HUES64 (cell line): ENCODE measurements at regions not wholly inside any gene's neighbourhood (a gene's known extent, or its start where the extent isn't known, plus 50 kb on each side); places are given as distances from the start of the nearest gene placed in this dataset.

Source experiments
- H3K27ac ChIP-seq: 2 replicates; pipeline ENCODE4 v1.7.0; 2013; ENCODE audit warnings: low read depth, low read length, inconsistent platforms
- H3K27me3 ChIP-seq: 2 replicates; pipeline ENCODE4 v1.6.1; 2013; ENCODE audit warnings: mild to moderate bottlenecking, low read length; ENCODE audit not compliant: insufficient read depth
- H3K36me3 ChIP-seq: 2 replicates; pipeline ENCODE4 v1.6.1; 2013; ENCODE audit warnings: mild to moderate bottlenecking, low read length; ENCODE audit not compliant: insufficient read depth
- H3K4me1 ChIP-seq: 2 replicates; pipeline ENCODE4 v1.6.1; 2013; ENCODE audit warnings: mild to moderate bottlenecking, low read length, moderate library complexity; ENCODE audit not compliant: insufficient read depth
- H3K4me3 ChIP-seq: 2 replicates; pipeline ENCODE4 v1.5.1; 2013; ENCODE audit warnings: mild to moderate bottlenecking, low read length, moderate library complexity
- H3K9ac ChIP-seq: 2 replicates; pipeline ENCODE4 v1.6.1; 2013; ENCODE audit warnings: mild to moderate bottlenecking, low read depth, low read length
- H3K9me3 ChIP-seq: 2 replicates; pipeline ENCODE4 v1.6.1; 2013; ENCODE audit warnings: low read depth, low read length; ENCODE audit not compliant: insufficient read depth
- WGBS: fragments of 150-250, 120-280 bp; methylation state at CpG from one replicate; pipeline ENCODE4 v1.1.7; 2013; ENCODE audit warnings: missing lambda C conversion rate; 5-methylcytosine and 5-hydroxymethylcytosine counted together

DNA sequence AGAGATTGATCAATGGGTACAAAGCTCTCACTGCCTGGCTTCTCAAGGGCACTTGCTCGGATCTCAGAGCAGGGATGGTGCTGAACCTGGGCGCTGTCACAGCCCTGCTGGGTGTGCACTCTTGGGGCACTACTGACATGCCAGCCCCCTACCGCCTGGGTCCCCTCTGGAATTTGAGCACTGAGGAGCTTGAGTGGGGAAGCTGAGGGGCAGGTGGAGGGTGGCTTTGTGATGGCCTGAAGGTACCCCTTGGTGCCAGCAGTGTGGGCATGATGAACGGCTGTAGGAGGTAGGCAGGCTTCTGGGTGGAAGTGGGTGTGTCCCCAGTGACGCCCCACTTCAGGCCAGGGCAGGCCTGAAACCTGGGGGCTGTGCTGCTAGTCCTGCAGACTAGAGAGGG lies 379.1 kb upstream of the GRID2 start:
- H3K36me3 ChIP-seq = no peaks in the 10 kb centered on the region
- peaks cover 16% of the 10 kb centered on the region for H3K9me3 ChIP-seq
- H3K4me1 ChIP-seq = no peaks in the 10 kb centered on the region
- H3K9ac ChIP-seq = no peak overlapping the region
- no peak overlapping the region for H3K4me3 ChIP-seq
- 93% methylated on average over 5 of the region's 5 CpGs for WGBS
- no peak overlapping the region for H3K27ac ChIP-seq
- H3K27me3 ChIP-seq = no peaks in the 10 kb centered on the region

GRCh38 chr4:91935217-91935616 lies 368.5 kb upstream of the GRID2 start:
- WGBS = 82% methylated on average over 6 of the region's 6 CpGs
- H3K9ac ChIP-seq = no peak overlapping the region
- H3K27me3 ChIP-seq = no peaks in the 10 kb centered on the region
- H3K9me3 ChIP-seq = peaks cover 10% of the 10 kb centered on the region
- H3K4me3 ChIP-seq = no peak overlapping the region
- H3K4me1 ChIP-seq = no peaks in the 10 kb centered on the region
- H3K27ac ChIP-seq = no peak overlapping the region
- no peaks in the 10 kb centered on the region for H3K36me3 ChIP-seq

DNA sequence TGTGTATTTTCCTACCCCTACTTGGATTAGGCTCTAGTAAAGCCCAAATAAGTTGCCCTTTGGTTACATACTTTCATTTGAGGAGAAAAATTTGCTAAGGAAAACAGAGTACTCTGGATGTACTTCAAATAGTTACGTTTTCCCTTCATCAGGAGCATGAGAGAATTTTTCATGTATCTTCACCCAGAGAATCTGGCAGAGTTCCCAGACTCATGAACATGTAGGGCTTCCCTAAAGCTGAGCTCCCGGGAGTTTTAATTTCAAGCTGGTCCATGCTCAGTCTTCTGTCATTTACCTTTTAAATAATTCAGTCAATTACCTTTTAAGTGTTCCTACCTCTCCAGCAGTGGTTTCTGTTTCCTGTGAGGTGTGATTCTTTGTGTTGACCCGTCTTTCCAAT lies 367.5 kb upstream of the GRID2 start:
- 95% methylated on average over 3 of the region's 3 CpGs for WGBS

GRCh38 chr4:91957963-91958362 lies 345.8 kb upstream of the GRID2 start:
- Histone ChIP-seq H3K36me3 (no peaks in the 10 kb centered on the region), H3K27me3 (no peaks in the 10 kb centered on the region), H3K4me1 (peaks cover 9% of the 10 kb centered on the region; the same call in 1 of the 2 replicates), H3K4me3 (no peak overlapping the region), H3K9me3 (peaks cover 7% of the 10 kb centered on the region; the same call in 1 of the 2 replicates), H3K27ac (no peak overlapping the region), H3K9ac (no peak overlapping the region)
- 78% methylated on average over 2 of the region's 2 CpGs for WGBS

More for the DNA sequence above, 367.5 kb upstream of the GRID2 start:
- H3K27me3 ChIP-seq = no peaks in the 10 kb centered on the region
- no peaks in the 10 kb centered on the region for H3K4me1 ChIP-seq
- H3K27ac ChIP-seq = no peak overlapping the region
- peaks cover 10% of the 10 kb centered on the region for H3K9me3 ChIP-seq
- H3K4me3 ChIP-seq = no peak overlapping the region
- no peaks in the 10 kb centered on the region for H3K36me3 ChIP-seq
- H3K9ac ChIP-seq = no peak overlapping the region

GRCh38 chr4:91958596-91958995 lies 345.2 kb upstream of the GRID2 start:
- WGBS = 54% methylated on average over 2 of the region's 2 CpGs
- H3K9me3 ChIP-seq = peaks cover 7% of the 10 kb centered on the region; the same call in 1 of the 2 replicates
- no peak overlapping the region for H3K9ac ChIP-seq
- no peaks in the 10 kb centered on the region for H3K27me3 ChIP-seq
- no peaks in the 10 kb centered on the region for H3K36me3 ChIP-seq
- peaks cover 9% of the 10 kb centered on the region; the same call in 1 of the 2 replicates for H3K4me1 ChIP-seq
- H3K4me3 ChIP-seq = no peak overlapping the region
- H3K27ac ChIP-seq = no peak overlapping the region

GRCh38 chr4:91961504-91961903 lies 342.3 kb upstream of the GRID2 start:
- Histone ChIP-seq H3K27ac (no peak overlapping the region), H3K27me3 (no peaks in the 10 kb centered on the region), H3K9me3 (no peaks in the 10 kb centered on the region), H3K4me1 (peaks cover 9% of the 10 kb centered on the region; the same call in 1 of the 2 replicates), H3K36me3 (no peaks in the 10 kb centered on the region), H3K4me3 (no peak overlapping the region), H3K9ac (no peak overlapping the region)

GRCh38 chr4:91963486-91963885 lies 340.3 kb upstream of the GRID2 start:
- Histone ChIP-seq H3K9me3 (no peaks in the 10 kb centered on the region), H3K9ac (no peak overlapping the region), H3K27me3 (no peaks in the 10 kb centered on the region), H3K4me3 (no peak overlapping the region), H3K36me3 (no peaks in the 10 kb centered on the region), H3K4me1 (peaks cover 2% of the 10 kb centered on the region; the same call in 1 of the 2 replicates), H3K27ac (no peak overlapping the region)
- WGBS = 99% methylated on average over 3 of the region's 3 CpGs

DNA sequence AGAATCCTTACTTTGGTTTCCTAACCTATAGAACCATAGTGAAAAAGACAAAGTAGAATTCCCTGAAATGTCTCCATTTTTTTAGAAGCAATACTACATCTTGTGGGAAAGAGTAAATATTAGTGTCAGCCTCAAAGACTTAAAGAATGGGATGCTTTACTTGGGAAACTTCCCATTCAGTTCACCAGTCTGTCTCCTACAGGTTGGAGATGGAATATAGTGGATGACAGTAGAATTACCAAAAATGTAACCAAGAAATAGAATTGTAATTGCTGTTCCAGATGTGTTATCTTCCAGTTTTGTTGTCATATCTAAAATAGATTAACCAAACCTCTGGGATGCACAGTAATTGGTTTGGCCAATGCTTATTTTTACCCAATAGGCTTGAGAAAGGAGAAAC lies 338.6 kb upstream of the GRID2 start:
- H3K27me3 ChIP-seq = no peaks in the 10 kb centered on the region
- no peak overlapping the region for H3K27ac ChIP-seq
- no peaks in the 10 kb centered on the region for H3K9me3 ChIP-seq
- no peak overlapping the region for H3K4me3 ChIP-seq
- H3K4me1 ChIP-seq = no peaks in the 10 kb centered on the region
- H3K9ac ChIP-seq = no peak overlapping the region
- no peaks in the 10 kb centered on the region for H3K36me3 ChIP-seq

GRCh38 chr4:91973479-91974153 lies 330.1 kb upstream of the GRID2 start:
- Histone ChIP-seq H3K27me3 (no peaks in the 10 kb centered on the region), H3K4me3 (no peak overlapping the region), H3K9ac (no peak overlapping the region), H3K36me3 (no peaks in the 10 kb centered on the region), H3K27ac (no peak overlapping the region), H3K4me1 (no peaks in the 10 kb centered on the region), H3K9me3 (no peaks in the 10 kb centered on the region)
- WGBS = no CpG with 5 or more reads among the region's 1 CpG

DNA sequence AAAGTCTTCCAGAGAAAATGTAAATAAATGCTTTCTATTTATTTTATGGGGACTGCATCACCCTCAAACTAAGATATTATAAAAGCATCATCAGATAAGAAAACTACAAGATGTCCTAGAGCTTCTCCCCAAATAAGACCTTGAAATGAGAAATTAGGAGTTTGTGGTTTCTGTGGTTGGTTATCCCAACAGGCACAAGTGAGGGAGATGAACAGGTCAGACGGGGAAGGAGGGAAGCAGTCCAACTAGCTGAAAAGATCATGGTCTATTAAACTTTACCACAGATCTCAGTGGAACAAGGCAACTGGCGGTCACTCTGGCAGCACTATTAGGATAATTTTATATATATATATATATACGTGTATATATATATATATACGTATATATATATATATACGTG lies 319.3 kb upstream of the GRID2 start:
- H3K9me3 ChIP-seq = no peaks in the 10 kb centered on the region
- H3K9ac ChIP-seq = no peak overlapping the region
- no peaks in the 10 kb centered on the region for H3K27me3 ChIP-seq
- H3K27ac ChIP-seq = no peak overlapping the region
- no peaks in the 10 kb centered on the region for H3K4me1 ChIP-seq
- no peak overlapping the region for H3K4me3 ChIP-seq
- 91% methylated on average over 1 of the region's 5 CpGs for WGBS
- H3K36me3 ChIP-seq = no peaks in the 10 kb centered on the region

- WGBS = 41% methylated on average over 1 of the region's 2 CpGs
- H3K4me1 ChIP-seq = no peaks in the 10 kb centered on the region
- H3K9me3 ChIP-seq = no peaks in the 10 kb centered on the region
- no peak overlapping the region for H3K9ac ChIP-seq
- H3K36me3 ChIP-seq = no peaks in the 10 kb centered on the region
- H3K27me3 ChIP-seq = no peaks in the 10 kb centered on the region
- no peak overlapping the region for H3K27ac ChIP-seq
- no peak overlapping the region for H3K4me3 ChIP-seq
Measured at GRCh38 chr4:91989914-91990313, 313.9 kb upstream of the GRID2 start.

DNA sequence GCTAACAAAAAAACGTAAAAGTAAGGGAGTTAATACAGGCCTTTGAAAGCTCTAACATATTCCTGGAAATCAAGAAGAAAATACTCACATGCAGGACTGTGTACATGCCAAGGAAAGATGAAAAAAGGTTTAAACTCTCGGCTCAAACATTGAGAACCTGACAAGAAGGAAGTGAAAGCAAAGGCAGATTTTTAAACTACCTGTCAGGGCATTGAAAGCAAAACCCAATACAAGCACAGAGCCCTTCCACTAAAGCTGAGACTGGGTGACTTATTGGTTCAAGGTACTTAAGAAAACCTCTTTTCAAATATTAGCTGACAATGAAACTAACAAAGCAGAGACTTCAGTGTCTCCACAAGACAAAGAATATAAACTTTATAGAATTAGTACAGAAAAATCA lies 313.0 kb upstream of the GRID2 start:
- no peaks in the 10 kb centered on the region for H3K36me3 ChIP-seq
- no peak overlapping the region for H3K27ac ChIP-seq
- no peaks in the 10 kb centered on the region for H3K27me3 ChIP-seq
- no peaks in the 10 kb centered on the region for H3K4me1 ChIP-seq
- no peaks in the 10 kb centered on the region for H3K9me3 ChIP-seq
- 85% methylated on average over 2 of the region's 2 CpGs for WGBS
- no peak overlapping the region for H3K4me3 ChIP-seq
- H3K9ac ChIP-seq = no peak overlapping the region
